ENCODE measurements at regions not wholly inside any gene's neighbourhood (a gene's known extent, or its start where the extent isn't known, plus 50 kb on each side); places are given as distances from the start of the nearest gene placed in this dataset.

DNA sequence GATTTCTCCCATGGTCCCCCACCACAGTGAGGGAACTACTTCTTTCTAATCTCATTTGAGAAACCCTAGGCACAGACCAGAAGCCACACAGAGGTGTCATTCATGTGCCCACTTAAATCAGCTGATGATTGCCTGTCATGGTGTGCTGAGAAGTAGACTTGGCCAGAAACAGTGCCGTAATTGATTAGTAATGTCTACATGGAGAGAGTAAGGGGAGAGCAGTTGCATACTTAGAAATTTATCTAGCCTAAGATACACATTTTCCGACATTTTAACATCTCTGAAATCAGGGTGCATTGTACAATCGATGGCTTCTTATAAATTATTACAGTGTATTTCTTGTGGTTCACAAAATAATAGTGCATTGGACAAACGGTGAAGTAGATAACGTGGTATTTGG, 271.8 kb downstream of the IRF8 start:
- DNase-seq: no peak

DNA sequence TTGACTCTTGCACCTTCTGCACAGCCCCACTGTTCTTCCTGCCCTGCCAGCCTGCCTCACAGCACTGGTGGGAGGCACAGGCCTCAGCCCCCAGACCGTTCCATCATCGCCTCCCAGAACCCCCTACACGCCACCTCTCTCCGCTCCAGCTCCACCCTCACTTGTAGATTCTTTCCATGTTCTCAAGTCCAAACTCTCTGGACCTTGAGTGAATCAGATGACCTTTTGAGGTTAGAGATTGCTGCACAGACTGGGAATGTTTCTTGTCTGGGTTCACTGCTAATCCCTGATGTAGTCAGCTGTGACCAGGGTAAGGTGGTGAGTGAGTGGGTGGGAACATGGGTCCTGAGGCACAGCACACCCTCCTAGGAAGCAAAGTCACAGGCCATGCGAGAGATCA, 272.4 kb downstream of the IRF8 start:
- no peak for DNase-seq

DNA sequence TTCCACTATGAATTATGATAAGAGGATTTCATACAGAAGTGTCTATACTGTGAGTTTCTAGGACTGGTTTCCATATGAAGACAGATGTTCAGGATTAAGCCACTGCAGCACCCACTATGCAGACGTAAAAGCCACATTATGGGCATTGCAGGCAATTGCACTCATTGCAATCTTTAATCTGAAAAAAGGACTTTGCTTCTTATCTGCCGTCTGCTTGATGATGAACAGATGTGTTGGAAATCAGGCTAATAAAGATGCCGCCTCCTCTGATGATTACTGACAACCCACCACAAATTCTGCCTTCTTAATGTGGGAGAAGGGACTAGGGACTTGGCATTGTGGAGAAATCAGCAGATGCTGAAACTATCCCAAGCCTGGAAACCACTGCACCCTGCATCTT, 276.9 kb downstream of the IRF8 start:
- DNase-seq: no peak

DNA sequence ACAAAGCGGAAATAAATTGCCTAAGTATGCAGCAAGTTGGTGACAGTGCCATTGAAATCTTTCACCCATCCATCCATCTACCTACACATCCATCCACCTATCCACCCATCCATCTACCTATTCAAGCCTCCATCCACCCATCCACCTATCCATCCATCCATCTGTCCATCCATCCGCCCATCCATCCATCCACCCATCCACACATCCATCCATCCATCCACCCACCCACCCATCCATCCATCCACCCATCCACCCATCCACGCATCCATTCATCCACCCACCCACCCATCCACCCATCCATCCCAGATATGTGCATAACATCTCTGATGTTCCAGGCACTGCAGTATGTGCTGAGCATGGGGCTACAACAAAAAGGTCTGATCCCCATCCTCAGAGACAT, 277.5 kb downstream of the IRF8 start:
- DNase-seq: no peak

DNA sequence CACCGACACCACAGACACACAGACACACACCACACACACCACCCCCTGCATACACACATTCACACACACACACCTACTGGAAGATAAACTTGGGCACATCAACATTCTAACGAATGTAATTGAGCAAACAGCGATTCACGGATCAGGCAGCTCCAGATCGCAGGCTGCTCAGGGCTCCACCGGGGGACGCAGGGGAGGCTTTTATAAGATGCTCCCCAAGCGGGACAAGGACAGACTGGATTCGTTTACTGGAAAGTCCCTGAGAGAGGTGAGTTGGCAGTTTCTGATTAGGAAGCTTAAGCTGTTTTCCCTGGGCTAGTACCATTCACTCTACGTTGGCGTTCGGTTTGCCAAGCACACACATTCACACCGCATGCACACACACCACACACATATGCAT, 281.3 kb downstream of the IRF8 start:
- DNase-seq: no peak

DNA sequence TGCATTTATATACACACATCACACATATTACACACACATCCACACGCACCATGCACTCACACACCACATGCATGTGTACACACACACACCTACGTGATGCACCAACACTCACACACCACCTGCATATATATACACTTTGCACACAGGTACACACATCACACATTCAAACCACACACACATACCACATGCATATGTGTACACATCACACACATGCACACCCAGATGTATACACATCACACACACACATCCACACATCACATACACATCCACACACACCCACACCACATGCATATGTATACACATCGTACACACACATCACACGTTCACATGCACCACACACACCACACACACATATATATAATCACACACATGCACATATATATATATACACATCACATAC, 281.8 kb downstream of the IRF8 start:
- no peak for DNase-seq

DNA sequence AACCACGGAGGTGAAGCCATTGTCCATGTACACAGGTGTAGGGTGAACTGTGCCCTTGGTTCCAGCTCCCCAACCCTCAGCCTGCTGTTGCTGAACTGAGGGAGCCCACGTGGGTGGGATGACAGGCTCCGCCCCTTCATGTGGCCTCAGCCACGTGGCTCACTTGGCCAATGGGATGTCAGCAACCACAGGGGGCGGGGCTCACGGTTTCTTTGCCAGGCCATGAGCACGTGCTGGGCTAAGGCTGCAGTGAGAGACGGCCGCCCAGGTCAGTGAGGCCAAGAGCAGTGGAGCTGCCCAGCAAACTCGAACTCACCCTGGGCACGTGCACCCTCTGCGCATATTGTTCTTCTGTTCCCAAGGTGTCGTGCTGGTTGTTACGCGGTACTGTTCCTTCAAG, 282.6 kb downstream of the IRF8 start:
- DNase-seq: no peak

DNA sequence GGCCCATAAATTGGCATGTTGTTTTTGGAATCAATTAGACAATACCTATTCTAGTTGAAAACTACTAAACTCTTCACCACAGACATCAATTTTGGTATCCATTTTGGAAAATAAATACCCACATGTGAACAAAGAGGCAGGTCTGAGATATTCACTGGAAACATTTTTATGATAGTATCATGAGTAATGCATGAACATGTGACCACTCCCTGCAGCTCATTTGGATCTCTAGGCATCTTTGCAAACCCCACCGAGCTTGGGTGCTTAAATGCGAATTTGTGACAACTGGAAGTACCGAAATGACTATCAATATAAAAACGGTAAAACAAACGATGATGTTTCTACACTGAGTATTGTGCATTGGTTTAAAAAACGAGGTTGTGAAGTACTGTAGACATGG, 285.2 kb downstream of the IRF8 start:
- no peak for DNase-seq

DNA sequence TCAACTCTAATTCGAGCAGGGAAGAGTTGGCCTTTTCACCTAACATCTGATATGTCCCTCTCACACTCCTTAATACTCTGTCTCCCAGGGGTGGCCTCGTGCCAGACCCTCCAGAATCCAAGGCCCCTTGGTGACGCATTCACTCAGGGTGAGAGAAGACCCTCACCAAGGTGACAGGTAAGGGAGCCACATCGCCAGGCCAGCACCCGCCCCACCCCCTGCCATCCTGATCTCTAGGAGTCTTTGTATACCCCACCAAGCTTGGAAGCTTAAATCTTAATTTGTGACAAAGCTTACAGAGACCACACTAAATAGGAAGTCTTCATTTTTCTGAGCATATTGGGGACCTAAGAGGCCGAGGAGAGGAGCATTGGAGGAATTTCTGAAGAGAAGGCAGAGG, 286.1 kb downstream of the IRF8 start:
- DNase-seq: no peak

DNA sequence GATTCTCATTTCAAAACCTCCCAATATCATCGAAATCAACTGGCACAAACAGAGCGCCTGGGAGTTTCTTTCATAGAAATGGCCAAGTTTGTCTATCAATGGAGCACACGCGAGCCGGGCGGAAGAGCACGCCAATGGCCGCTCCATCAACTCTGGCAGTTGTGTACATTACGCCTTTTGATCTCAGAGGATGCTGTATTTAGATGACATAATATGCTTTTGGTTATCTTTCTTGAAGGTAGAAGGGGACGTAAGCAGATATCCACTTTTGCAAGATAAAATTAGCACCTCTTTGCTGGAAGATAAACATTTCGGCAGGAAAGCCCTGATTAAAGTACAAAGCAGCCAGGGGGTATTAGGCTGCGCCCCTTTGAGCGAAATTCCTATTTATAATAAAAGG, 287.4 kb downstream of the IRF8 start:
- no peak for DNase-seq

DNA sequence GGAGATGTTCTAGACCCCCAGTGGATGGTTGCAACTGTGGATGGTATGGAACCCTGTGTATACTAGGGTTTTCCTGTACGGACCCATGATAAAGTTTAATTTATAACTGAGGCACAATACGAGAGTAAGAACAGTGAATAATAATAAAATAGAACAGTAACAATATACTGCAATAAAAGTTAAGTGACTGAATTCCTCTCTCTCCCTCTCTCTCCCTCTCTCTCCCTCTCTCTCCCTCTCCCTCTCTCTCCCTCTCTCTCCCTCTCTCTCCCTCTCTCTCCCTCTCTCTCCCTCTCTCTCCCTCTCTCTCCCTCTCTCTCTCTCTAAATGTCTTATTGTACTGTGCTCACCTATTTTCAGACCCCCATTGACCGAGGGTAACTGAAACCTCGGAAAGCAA, 291.0 kb downstream of the IRF8 start:
- DNase-seq: no peak

DNA sequence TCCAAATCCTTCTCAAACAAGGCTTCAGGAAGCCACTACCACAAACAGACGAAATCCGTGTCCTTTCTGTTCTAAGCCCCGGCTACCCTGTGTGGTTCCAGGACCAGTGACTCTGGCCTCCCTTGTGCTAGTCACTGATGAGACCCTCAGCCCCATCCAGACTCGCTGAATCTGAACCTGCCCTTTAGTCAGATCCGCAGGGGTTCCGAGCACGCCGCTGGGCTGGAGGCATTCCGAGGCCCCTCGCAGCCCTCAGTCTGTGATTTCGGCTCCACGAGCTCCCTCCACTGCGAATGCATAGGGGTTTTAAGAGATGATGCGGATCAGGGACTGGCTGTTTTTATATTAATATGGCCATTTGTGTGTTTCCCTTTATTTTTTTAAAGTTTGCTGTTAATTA, 292.7 kb downstream of the IRF8 start:
- no peak for DNase-seq

DNA sequence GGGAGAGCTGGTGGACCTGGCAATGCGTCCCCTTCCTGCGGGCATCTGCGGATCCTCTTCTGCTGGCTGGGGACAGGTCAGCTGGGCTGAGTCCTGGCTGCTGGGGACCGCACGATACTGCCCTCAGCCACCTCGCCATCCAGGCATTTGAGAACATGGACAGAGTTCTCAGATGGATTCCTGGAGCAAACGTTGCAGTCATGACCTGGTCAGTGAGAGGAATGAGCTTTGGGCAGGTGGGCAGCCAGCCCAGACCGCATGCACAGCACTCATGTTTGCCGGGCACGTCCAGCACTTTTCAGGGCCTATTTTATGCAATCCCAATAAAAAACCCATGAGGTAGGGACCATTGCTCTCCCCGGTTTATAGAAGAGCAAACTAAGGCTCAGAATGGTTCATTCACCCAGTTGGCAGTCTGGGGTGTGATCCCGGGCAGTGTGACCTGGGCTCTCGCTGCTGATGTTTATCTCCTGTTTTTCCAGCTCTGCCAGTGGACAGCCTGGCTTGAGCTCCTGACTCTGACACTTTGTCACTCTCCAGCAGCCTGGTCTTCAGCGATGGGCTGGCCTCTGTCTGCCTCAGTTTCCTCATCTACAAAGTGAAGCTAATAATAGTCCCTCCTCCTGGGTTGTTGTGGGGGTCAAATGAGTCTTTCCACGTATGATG, 294.7 kb downstream of the IRF8 start:
- no peak for DNase-seq

DNA sequence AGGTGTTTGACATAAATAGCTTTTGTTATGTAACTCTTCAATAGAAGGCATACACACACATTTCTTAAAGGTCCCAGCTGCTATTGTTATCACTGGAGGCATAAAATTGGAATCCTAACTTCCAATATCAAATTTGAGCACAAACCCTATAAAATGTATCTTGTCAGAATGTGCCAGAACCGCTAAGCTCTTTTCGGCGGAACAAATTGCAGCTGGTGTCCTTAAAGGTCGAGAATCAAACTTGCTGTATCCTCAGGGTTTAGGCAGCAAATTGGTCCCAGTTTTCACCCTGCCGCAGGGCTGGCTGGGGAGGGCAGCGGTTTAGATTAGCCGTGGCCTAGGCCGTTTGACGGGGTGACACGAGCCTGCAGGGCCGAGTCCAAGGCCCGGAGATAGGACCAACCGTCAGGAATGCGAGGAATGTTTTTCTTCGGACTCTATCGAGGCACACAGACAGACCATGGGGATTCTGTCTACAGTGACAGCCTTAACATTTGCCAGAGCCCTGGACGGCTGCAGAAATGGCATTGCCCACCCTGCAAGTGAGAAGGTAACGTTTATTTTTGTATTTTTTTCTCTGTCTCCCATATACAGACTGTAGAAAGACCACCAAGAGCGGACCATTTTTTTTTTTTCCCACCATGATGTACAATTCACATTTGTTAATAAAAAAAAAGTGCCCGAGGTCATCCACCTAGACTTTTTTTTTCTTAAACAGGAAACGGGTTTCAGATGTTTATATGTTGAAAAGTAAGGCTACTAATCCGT, 297.1 kb downstream of the IRF8 start:
- DNase-seq: no peak

DNA sequence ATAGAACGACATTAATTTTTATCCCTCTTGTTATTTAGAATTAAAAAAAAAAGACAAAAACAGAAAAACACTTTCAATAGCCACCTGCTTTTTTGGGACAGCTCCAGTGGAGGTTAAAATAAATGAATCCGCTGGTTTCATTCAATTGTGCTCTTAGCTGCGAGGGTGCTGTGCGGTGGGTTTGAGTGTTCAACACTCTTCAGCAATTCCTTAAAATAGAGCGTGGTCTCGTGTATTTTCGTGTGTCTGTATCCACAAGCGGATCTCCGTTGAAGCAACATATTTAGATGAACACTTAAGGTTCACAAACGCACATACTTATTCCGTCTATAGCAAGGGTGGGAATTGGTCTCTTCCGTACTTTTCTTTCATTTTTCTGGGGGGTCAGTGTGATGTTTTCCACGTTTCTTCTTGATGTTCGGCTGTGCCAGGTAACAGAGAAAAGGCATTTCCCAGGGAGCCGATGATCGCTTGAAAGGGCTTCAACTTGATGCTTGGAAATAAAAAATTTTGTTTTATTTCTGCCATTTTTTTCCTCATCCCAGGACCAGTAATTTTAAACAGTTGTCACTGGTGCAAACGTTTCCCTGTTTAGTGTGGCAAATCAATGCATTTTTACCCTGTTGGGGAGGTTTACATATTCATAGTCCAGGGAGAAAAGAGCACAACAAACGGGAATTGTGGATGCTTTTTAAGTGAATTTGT, 297.9 kb downstream of the IRF8 start:
- no peak for DNase-seq

DNA sequence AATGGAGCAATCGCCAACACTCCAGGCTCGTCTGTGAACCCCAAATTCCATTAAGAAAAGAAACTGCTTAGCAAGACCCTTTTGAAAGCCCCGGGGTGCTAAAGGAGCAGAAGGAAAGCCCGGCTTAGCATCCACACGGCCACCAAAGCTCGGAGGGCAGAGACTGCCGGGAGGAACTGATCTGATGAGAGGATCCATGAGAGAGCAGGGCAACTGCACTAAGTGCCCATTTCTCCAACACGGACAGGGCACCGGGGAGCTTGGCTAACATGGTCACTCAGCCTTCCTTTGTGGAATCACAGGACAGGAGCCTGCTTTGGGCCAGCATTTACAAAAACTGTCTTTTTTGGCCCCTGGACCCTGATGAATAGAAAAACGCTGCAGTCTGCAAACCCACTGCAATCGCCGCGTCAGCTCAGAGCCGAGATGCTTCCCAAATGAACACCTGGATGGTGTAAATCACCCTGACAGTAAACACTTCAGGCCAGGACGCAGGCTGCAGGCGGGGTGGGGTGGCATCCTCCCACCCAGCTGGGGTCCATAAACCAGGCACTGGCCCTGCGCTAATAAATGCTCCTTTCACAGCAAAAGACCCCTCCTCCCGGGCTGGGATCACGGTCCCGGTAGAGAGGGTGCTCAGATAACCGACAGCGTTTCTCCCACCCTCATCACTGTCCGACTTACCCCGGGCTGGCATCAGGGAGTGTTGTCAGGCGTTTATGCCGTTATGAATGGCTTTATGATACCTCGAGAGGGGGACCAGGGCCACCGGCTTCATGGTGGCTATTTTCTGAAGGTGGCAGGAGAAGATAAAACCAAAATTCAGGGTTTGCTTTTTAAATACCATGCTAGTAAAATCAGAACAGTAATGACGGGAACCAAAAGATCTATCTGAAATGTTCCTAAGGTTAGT, 299.5 kb downstream of the IRF8 start:
- DNase-seq: no peak

DNA sequence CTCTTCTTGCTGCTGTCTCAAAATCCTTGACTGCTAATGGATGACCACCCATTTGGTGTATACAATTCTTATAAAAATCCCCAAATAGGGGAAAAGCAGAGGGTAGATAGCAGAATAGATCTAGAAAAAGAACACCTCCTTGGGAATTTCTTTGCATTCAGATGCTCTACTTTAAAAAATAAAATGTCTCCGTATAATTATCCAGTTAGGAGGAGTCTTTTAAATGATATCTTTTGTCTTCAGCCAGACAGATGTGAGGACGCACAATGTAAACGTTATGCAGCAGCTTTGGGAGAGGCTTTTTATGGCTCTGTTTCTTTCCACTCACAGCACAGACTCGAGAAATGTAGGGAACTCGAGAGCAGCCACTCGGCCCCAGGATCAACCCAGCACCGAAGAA, 300.2 kb downstream of the IRF8 start:
- DNase-seq: no peak

DNA sequence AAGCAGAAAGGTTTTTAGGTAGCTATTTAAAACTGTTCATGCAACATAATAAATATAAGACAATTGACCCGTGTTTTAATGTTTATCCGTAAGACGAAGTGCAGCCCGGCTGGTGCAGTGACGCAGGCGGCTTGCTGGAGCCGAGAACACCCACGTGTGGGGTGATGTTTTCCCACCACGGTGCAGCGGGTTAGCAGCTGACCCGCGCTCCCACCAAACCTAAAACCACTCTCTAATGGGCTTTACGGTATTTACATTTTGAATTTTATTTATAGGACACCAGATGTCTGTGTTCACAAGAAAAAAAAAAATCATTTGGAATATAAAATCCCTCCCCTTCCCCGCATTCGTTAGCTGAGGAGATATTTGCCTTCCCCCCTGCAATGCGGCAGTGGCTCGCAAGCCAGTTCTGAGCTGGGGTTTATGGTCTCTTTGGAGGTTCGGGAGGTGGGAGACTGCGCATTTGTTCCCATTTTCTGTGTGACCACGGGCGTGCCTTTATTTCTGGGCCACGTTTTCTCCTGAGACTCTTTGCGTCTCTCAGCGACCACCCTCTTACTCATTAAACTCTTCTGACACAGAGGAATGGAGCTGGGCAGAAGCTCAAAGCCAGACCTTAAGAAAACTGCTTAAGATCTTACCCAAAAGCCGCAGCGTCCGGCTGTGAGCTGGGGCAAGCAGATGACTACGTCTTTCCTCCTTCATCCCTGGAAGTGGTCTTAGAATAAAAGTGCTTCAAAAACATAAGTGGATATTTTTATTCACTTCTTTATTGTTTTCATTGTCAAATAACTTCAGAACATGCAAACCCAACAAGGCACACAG, 301.1 kb downstream of the IRF8 start:
- no peak for DNase-seq

DNA sequence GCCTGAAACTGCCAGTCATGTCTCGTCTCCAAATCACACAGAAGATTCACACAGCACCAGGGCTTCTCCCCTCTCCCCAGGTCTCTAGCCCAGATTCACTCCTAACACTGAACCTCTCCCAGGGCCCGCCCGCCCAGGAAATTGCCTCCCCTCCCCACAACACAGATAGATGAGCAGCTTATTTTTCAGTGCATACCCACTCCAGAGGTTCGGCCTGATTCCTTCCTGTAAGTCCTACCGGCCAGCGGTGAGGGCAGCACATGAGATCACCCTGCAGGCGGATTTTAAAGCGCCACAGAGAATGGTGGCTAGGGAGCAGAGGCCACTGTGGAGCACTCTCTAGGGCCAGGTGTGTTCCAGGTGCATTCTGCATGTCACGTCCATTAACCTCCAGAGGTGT, 301.8 kb downstream of the IRF8 start:
- no peak for DNase-seq

DNA sequence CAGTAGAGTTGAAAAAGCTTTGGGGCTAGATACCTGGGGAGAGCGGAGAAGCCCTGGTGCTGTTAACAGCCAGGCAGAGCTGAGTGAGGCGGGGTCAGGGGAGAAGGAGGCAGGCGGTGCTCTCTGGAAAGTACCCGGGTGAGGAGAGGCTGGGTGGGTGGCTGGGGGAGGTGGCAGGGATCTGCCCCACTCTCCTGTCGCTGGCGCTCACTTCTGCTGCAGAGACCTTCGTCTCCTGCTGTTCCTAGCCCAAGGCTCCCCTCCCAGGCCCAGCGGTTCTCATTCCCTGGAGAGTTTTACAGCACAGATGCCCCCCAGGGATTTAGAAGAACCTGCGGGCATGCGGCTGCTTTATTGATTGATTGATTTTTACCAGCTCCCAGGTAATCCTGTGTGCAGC, 302.8 kb downstream of the IRF8 start:
- DNase-seq: no peak

DNA sequence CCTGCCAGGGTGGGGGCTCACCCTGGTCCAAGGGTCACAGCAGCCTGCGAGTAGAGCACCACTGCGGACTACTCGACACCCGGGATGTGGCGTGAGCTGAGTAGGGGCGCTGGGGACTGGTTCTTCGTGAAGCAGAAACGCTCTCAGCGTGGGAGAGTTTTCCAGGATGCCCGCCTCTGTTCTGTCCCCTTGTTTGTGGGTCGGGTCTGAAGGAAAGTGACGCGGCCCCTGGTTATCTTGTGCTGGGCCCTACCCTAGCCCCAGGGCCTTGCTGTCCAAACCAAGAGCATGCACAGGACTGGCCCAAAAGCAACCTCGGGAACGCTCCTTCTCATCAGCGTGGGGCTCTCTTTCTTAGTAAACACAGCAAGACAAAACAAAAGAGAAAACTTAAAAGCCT, 303.3 kb downstream of the IRF8 start:
- DNase-seq: no peak

DNA sequence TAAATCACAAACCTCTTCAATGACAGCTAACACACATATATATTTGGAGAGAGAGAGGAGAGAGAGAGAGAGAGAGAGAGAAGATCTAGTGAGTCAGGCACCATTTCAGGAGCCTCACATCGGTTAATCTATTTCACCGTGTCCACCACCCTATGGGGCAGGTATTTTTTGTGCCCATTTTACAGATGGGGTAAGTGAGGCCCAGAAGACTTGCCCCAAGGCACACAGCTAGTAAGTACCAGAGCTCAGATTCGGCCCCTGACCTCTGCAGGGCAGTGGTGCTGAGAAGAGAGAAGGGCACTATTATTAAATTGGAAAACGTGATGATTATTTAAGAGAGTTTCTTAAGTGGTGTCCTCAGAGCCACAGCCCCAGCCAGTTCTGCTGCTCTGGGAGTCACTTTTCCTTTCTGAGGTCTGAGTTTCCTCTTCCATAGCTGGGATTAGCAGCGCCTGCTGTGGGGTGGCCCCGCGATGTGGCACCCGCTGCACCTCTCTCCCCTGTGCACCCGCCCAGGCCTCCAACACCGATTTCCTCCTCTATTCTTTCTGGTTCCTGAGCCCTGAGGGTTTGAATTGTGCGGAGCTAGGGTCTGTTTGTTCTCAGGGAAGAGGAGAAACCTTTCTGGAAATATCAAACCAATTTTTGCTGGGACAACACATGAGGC, 303.9 kb downstream of the IRF8 start:
- DNase-seq: no peak
